NCI-H1694 (cell line): ENCODE measurements at regions not wholly inside any gene's neighbourhood (a gene's known extent, or its start where the extent isn't known, plus 50 kb on each side); places are given as distances from the start of the nearest gene placed in this dataset.

ENCODE experiments used
- DNase-seq: peaks from one replicate; lab custom pipeline; 2025; lab: John Stamatoyannopoulos, UW

DNA sequence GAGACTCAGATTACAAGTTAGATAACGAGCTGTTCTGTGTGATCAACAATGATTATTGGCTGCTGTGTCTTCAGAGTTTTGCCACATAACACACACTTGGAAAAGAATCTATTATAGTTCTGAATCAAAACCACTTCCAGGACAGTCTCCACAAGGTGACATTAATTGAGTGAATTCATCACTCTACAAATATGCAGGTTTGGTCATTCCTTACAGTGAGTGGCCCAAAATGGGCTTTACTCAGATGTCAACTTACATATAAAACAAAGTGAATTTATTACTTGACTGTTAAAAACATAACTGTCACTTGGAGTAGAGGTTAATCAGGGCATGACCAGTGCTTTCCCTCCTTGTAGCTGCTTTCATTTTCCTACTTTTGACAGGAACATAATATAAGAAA is 984.3 kb downstream of the REEP3 start:
- no peak for DNase-seq

- DNase-seq, result no peak
Observed at GRCh38 chr10:64506963-64507362, 985.8 kb downstream of the REEP3 start.

DNA sequence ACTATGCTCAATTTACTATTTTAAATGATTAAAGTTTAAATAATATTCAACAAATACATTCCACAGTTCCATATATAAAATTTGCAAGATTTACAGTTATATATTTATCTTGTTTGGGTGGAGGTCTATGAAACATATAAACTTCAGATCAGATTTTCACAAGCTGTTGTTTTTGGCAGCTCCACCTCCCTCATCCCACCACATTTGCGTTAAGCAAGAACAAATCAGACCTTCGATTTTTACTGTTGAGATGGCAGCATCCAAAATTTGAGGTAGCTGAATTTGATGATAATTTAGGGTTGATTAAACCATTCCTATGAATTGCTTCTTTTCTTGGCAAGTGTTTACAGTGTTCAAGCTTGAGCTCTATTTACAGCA is 986.4 kb downstream of the REEP3 start:
- no peak for DNase-seq

DNA sequence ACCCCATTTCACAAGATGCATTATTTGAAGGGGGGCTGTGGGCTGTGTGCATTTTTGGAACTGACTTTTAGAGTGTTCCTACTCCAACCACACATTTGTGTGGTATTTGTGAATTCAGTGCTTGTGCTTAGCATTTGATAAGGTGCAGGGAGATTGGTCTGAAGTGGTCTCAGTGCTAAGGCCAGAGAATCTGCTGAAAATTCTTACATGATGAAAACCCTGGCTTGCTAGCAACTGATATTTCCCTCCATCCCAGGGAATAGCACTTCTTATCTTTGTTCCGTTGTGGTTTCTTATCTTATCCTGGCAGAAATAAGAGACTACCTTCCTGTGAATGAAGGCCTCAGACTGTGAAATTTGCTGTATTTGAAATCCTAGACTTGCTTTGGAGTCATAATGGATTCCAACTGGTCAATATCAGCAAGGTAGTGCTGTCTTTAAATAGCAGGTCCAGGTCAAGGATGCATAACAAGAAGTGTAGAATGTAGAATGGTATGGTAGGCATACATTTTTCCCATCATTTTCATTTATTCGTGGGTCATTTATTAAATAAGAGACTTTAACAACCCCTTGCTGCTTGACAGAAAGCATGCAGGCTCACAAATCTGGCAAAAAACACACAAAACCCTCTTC is 986.9 kb downstream of the REEP3 start:
- DNase-seq, result no peak

DNA sequence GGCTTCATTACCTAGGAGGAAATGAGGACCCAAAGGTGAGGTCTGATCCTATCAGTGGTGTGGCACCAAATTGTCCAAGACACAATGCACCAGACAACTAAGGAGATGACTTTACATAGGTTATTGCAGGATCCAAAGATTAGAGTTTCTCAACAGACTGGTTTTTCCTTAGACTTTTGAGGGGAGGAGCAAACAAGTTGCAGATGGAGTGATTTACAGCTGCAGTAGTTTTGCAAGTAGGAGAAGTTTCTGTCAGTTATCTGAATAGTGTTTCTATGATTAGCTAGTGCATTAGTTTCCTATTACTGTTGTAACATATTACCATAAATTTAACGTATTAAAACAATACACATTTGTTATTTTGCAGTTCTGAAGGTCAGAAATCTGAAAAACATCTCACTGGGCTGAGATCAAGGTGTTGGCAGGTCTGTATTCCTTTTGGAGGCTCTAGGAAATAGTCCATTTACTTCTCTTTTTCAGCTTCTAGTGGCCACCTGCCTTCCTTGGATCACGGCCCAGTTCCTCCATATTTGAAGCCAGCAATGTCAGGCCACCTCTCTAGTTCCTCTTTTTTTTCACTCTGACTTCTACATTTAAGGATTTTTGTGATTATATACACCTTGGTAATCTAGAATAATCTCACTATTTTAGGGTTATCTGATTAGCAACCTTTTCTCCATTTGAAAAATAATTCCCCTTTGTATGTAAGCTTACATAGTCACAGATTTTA is 994.9 kb downstream of the REEP3 start:
- no peak for DNase-seq

DNA sequence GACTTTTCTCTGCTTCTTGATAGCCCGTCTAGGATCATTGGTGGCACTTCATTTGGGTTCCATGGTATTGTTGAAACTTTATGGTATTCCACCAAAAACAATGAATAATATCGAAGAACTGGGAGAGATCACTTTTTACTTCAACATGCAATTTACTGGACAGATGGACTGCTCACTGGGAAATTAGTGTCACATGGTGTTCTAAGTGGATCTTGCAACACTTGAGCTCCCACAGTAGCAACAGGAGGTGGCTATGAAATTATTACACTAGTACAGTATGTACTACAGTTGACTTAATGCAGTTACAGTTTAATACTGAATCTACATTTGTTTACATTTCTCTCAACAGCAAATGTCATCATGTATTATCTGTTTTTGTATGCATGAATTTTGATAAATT is 997.3 kb downstream of the REEP3 start:
- DNase-seq, result no peak

GRCh38 chr10:64519427-64519826 is 998.2 kb downstream of the REEP3 start:
- DNase-seq, result no peak

DNA sequence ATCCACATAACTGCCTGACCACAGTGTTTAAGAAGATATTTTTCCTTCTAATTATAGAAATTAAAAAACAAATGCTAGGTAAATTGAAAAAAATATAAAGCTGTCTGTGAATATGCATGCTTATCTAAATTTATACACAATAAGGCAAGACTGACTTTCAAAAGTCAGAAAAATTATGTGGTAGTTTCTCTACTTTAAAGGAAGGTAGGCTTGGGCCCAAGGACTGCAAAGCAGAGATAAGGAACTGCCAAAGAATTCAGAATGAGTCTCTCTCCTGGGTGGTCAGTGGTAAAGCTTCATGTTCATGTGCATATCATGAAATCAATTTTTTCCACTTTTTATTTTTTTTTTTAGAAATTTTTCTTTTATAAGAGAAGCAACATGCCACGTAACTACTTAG is 998.6 kb downstream of the REEP3 start:
- no peak for DNase-seq

DNA sequence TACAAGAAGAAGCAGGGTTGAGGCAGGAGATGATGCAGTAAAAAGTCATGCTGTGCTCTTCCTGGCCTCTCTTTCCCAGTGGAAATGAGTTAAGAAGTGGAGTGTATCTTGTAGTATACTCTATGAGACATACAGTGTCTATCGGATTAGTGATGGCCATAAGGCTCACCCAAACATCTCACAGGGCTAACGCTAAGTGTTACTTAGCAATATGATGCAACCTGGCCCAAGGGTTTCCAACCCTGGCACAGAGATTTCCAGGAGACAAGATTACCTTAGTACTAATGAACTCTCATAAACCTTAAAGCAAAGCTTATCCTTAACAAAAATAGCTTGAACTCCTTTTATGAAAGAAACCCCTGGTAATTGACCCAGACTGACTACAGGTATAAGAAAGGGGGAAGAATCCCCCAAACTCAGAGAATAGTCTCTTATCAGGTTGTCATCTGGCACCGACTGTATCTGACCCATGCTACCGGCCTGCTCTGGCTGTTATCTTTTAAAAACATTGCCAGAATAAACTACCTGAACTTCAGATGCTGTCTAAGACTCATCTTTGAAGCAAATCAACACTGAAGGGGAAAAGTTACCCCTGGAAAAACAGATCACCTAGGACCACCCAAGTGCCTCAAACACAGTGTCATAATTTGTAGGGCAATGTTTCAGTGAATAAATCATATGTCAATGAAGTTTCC is 1002.0 kb downstream of the REEP3 start:
- no peak for DNase-seq

DNA sequence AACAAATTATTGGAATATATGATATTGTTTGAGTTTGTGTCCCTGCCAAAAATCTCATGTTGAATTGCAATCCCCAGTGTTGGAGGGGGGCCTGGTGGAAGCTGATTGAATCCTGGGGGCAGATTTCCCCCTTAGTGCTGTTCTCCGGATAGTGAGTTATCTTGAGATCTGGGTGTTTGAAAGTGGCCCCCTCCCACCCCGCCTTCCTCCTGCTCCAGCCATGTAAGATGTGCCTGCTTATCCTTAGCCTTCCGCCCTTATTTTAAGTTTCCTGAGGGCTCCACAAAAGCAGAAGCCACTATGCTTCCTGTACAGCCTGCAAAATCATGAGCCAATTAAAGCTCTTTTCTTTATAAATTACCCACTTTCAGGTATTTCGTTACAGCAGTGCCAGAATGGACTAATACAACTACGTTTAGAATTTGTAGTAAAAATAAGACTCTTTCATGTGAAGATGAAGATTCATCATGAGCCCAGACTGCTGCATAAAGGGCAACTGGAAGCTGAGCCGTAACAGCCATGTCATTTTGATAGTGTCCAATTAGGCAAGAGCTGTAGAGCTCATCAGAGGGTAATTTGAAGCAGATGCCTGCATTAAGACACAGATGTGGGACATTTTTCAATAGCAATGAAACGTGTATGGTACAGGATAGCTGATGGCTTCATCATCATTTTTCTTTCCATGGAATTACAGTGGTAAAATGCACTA is 1007.2 kb downstream of the REEP3 start:
- DNase-seq, result no peak

DNA sequence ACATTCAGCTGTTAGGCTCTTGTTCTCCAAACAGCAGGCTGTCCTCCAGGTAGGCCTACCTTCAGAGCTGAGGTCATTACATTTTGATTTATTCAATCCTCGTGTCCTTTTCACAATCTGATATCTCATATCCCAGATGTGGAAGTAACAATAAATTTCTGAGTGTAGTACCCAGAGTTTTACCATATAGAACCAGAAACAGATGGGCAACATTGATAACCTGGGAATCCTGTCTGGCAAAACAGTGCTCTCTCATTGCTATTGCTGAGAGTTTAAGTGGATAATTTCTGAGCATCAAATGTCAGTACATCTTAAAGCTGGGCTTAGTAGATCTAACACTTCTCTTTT is 1007.8 kb downstream of the REEP3 start:
- no peak for DNase-seq

- no peak for DNase-seq
Observed at GRCh38 chr10:64534616-64535015, 1013.4 kb downstream of the REEP3 start.

GRCh38 chr10:64535131-64535867 is 1014.1 kb downstream of the REEP3 start:
- DNase-seq, result no peak

DNA sequence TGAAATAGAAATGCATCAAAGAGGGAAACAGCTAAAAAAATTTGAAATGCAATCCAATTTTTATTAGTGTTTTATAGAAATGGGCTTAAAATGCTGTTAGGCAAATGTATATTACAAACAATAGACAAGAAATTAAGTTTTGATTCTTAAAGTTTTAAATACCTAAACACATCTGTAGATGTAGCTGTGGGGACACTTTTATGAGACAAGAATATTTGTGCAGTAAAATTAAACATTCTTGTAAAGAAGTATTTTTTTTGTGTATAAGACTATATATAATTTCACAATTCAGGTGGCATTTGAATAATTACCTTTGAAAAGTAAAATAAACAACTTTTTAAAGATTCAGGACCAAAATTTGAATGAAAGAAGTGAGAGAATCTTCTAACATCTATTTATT is 1015.9 kb downstream of the REEP3 start:
- DNase-seq, result no peak

- no peak for DNase-seq
Observed at GRCh38 chr10:64537928-64538327, 1016.7 kb downstream of the REEP3 start.

DNA sequence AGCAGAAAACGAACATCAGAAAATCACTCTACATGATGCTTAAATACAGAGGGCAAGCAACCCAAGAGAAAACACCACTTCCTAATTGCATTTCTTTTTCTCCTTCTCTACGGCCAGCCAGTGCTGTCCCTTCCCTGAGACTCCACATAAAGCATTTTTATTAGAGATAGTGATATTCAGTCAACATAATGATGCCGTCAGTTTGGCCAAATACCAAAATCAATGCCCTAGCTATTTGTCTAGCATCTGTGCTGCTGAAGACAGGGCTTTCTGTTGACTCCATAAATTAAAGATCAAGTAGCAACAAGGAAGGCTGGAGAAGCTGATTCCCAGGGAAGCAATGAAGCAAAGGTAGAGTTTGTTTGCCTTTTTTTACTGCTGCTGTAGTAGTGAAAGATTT is 1024.9 kb downstream of the REEP3 start:
- no peak for DNase-seq

DNA sequence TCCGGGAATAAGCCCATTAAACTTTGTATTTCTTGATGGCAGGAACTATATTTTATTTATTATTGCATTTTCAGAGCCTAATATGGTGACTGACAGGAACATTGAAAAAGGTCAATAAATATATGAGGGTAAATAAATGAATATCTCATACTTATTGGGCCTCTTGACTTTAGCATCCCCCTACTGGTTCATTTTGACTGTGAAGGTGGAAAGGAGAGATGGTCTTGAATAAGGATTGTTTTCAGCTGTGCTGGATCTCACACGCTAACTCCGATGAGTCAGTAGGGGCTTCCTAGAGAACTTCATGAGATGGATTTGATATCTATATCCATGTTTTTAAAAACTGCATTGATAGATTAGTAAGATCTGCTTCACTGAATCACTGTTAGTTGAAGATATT is 1026.0 kb downstream of the REEP3 start:
- no peak for DNase-seq

- DNase-seq, result no peak
Observed at GRCh38 chr10:64555666-64556065, 1034.5 kb downstream of the REEP3 start.

GRCh38 chr10:64558094-64558835 is 1037.1 kb downstream of the REEP3 start:
- DNase-seq, result no peak

- no peak for DNase-seq
Observed at GRCh38 chr10:64571056-64571455, 1049.9 kb downstream of the REEP3 start.

- DNase-seq, result no peak
Observed at GRCh38 chr10:64573623-64574325, 1052.6 kb downstream of the REEP3 start.
